A549 (cell line): ENCODE measurements at regions not wholly inside any gene's neighbourhood (a gene's known extent, or its start where the extent isn't known, plus 50 kb on each side); places are given as distances from the start of the nearest gene placed in this dataset.

Experiments
- ATAC-seq, 2 experiments: fragments of 200-7000 bp in 1 of 2; fragments of >200 bp in 1 of 2; cut with Nextera tagmentation in 1 of 2; cut with Tn5 transposase in 1 of 2; 3 replicates each; pipeline versions ENCODE4 v1.8.0 to v1.9.1; 2018 to 2020; ENCODE audit warnings: mild to moderate bottlenecking in 1 of 2, moderate library complexity in 1 of 2
- CTCF ChIA-PET: fragments of 300-600 bp; sonication (Branson Sonifier 250); formaldehyde crosslinking; extraction: SDS; loops from one replicate; lab custom pipeline; 2021; ENCODE audit warnings: antibody characterized with exemption, inconsistent platforms; lab: Yijun Ruan, JAX
- POLR2A ChIA-PET: fragments of 350-600 bp; formaldehyde crosslinking; extraction: SDS; loops from one replicate; lab custom pipeline; 2021; ENCODE audit warnings: antibody characterized with exemption, inconsistent platforms; lab: Yijun Ruan, JAX
- DNase-seq, 2 experiments: peaks; one replicate each; pipeline versions ENCODE4 v3.0.0 to v3.0.0-alpha.2; 2011 to 2016; ENCODE audit warnings: low read depth in 1 of 2, low spot score in 1 of 2
- FAIRE-seq: peaks from 2 replicates; lab custom pipeline; 2011; peaks lifted over from hg19 to GRCh38; lab: Jason Lieb, UNC
- H3K27ac ChIP-seq, 2 experiments: fragments of >200 bp; sonication (Bioruptor Twin); formaldehyde crosslinking; 3 replicates each; pipeline ENCODE4 v1.5.1; 2016 to 2017
- H3K4me1 ChIP-seq: fragments of >200 bp; sonication (Bioruptor Twin); formaldehyde crosslinking; 3 replicates; pipeline ENCODE4 v1.6.1; 2016
- H3K4me2 ChIP-seq: fragments of >200 bp; sonication (Bioruptor Twin); formaldehyde crosslinking; 3 replicates; pipeline ENCODE4 v1.6.1; 2016
- H3K4me3 ChIP-seq: fragments of >200 bp; sonication (Bioruptor Twin); formaldehyde crosslinking; 3 replicates; pipeline ENCODE4 v1.5.1; 2016
- H3K9me3 ChIP-seq: fragments of >200 bp; sonication (Bioruptor Twin); formaldehyde crosslinking; 3 replicates; pipeline ENCODE4 v1.6.1; 2016
- ATOH8 ChIP-seq: fragments of 250-450 bp; sonication (Bioruptor Pico); IDR thresholded peaks from 2 replicates; pipeline ENCODE4 v1.5.0; 2020; ENCODE audit warnings: low read depth, mild to moderate bottlenecking, moderate library complexity
- BHLHE40 ChIP-seq: IDR thresholded peaks from 2 replicates; pipeline ENCODE4 v1.6.1; 2012; ENCODE audit warnings: low read depth, low read length, inconsistent platforms
- CTCF ChIP-seq: fragments of >200 bp; sonication (Bioruptor Twin); formaldehyde crosslinking; IDR thresholded peaks from 3 replicates; pipeline ENCODE4 v1.5.1; 2016
- E2F6 ChIP-seq: IDR thresholded peaks from 2 replicates; pipeline ENCODE4 v1.6.1; 2012; ENCODE audit warnings: low read depth, borderline replicate concordance
- ELK1 ChIP-seq: fragments of 150-350 bp; IDR thresholded peaks from 2 replicates; pipeline ENCODE4 v1.6.1; 2014; ENCODE audit warnings: low read depth, mild to moderate bottlenecking, low read length
- EP300 ChIP-seq, 2 experiments: fragments of >200 bp; sonication (Bioruptor Twin); formaldehyde crosslinking; IDR thresholded peaks; 2 replicates in 1 of 2; 3 replicates in 1 of 2; pipeline ENCODE4 v1.6.1; 2016 to 2017
- ESRRA ChIP-seq: fragments of 150-350 bp; IDR thresholded peaks from 2 replicates; pipeline ENCODE4 v1.6.1; 2014; ENCODE audit warnings: mild to moderate bottlenecking, low read length, borderline replicate concordance
- HDAC2 ChIP-seq: fragments of 200-600 bp; sonication (generic); IDR thresholded peaks from 2 replicates; pipeline ENCODE4 v1.6.1; 2016
- HES2 ChIP-seq: fragments of >200 bp; sonication (Bioruptor Twin); formaldehyde crosslinking; IDR thresholded peaks from 2 replicates; pipeline ENCODE4 v1.6.1; 2016
- HEYL ChIP-seq: fragments of 250-450 bp; sonication (Bioruptor Pico); IDR thresholded peaks from 2 replicates; pipeline ENCODE4 v1.8.0; 2021; ENCODE audit warnings: mild to moderate bottlenecking, moderate library complexity
- HOXB13 ChIP-seq: fragments of 250-450 bp; sonication (Bioruptor Pico); IDR thresholded peaks from 2 replicates; pipeline ENCODE4 v1.5.0; 2020; ENCODE audit warnings: low read depth, mild to moderate bottlenecking, moderate library complexity
- HOXB5 ChIP-seq: fragments of 250-450 bp; sonication (Bioruptor Pico); IDR thresholded peaks from 2 replicates; pipeline ENCODE4 v1.5.0; 2020; ENCODE audit warnings: mild to moderate bottlenecking, moderate library complexity
- KDM1A ChIP-seq: fragments of 200-600 bp; sonication (generic); IDR thresholded peaks from 2 replicates; pipeline ENCODE4 v1.6.1; 2016; ENCODE audit warnings: low read depth, mild to moderate bottlenecking
- MAX ChIP-seq: IDR thresholded peaks from 2 replicates; pipeline ENCODE4 v1.6.1; 2012
- NFE2L2 ChIP-seq: fragments of 150-350 bp; conservative IDR thresholded peaks from 2 replicates; pipeline ENCODE4 v1.6.1; 2014; ENCODE audit warnings: low read length
- NR3C1 ChIP-seq: fragments of >200 bp; sonication (Bioruptor Twin); formaldehyde crosslinking; IDR thresholded peaks from 3 replicates; pipeline ENCODE4 v1.6.1; 2017
- PBX3 ChIP-seq: IDR thresholded peaks from 2 replicates; pipeline ENCODE4 v1.6.1; 2012
- POLR2AphosphoS2 ChIP-seq: conservative IDR thresholded peaks from 2 replicates; pipeline ENCODE4 v1.6.1; 2012; ENCODE audit warnings: low read length, improper control_type of control experiment, inconsistent platforms
- RAD21 ChIP-seq, 2 experiments: fragments of >200 bp in 1 of 2; sonication (Bioruptor Twin) in 1 of 2; formaldehyde crosslinking in 1 of 2; IDR thresholded peaks in 1 of 2; conservative IDR thresholded peaks in 1 of 2; 2 replicates in 1 of 2; 3 replicates in 1 of 2; pipeline ENCODE4 v1.6.1; 2012 to 2018; ENCODE audit warnings: inconsistent platforms in 1 of 2
- RARB ChIP-seq: fragments of 250-450 bp; sonication (Bioruptor Pico); IDR thresholded peaks from 2 replicates; pipeline ENCODE4 v1.8.0; 2021; ENCODE audit warnings: mild to moderate bottlenecking, moderate library complexity
- RCOR1 ChIP-seq: fragments of 150-350 bp; IDR thresholded peaks from 2 replicates; pipeline ENCODE4 v1.6.1; 2014; ENCODE audit warnings: antibody characterized with exemption, low read length, low read depth
- SREBF2 ChIP-seq: fragments of 450-650 bp; IDR thresholded peaks from 2 replicates; pipeline ENCODE4 v1.6.1; 2014; ENCODE audit warnings: mild to moderate bottlenecking, moderate library complexity
- TFCP2L1 ChIP-seq: fragments of 250-450 bp; sonication (Bioruptor Pico); IDR thresholded peaks from 2 replicates; pipeline ENCODE4 v1.5.0; 2021; ENCODE audit warnings: mild to moderate bottlenecking
- TP53 ChIP-seq: fragments of 250-450 bp; sonication (Bioruptor Pico); IDR thresholded peaks from 2 replicates; pipeline ENCODE4 v1.5.0; 2021; ENCODE audit warnings: mild to moderate bottlenecking, moderate library complexity
- USF2 ChIP-seq: fragments of 450-650 bp; IDR thresholded peaks from 2 replicates; pipeline ENCODE4 v1.6.1; 2014; ENCODE audit warnings: antibody characterized with exemption
- ZSCAN20 ChIP-seq: fragments of 250-450 bp; sonication (Bioruptor Pico); IDR thresholded peaks from 2 replicates; pipeline ENCODE4 v1.8.0; 2022; ENCODE audit warnings: mild to moderate bottlenecking, moderate library complexity
- WGBS: methylation state at CpG from one replicate; pipeline ENCODE4 v1.1.6; 2017; ENCODE audit errors: missing lambda C conversion rate; 5-methylcytosine and 5-hydroxymethylcytosine counted together

- CTCF ChIA-PET, result no interaction called here
- 57% methylated on average over 13 of the region's 13 CpGs for WGBS
These were observed 159.4 kb upstream of the COBL start for GRCh38 chr7:51476026-51476425.

GRCh38 chr7:51472873-51473272, 156.3 kb upstream of the COBL start:
- Histone ChIP-seq H3K4me1 (no peaks in the 10 kb centered on the region), H3K9me3 (no peaks in the 10 kb centered on the region), H3K4me2 (no peak overlapping the region), H3K27ac (no peak overlapping the region), H3K4me3 (no peak overlapping the region)
- TF ChIP-seq USF2, result no peak
- no peak for TF ChIP-seq ATOH8
- TF ChIP-seq NFE2L2, result no peak
- TF ChIP-seq HOXB13, result no peak
- TF ChIP-seq CTCF, result no peak
- no peak for TF ChIP-seq SREBF2
- TF ChIP-seq NR3C1, result no peak
- no peak for TF ChIP-seq PBX3
- TF ChIP-seq RAD21 (conservative IDR thresholded peaks at IDR 0.05 in 1 of 2, IDR thresholded peaks at IDR 0.05 in 1 of 2), result no peak
- TF ChIP-seq TFCP2L1, result no peak
- no peak for TF ChIP-seq ELK1
- TF ChIP-seq EP300 (IDR thresholded peaks at IDR 0.05), result no peak
- no peak for TF ChIP-seq KDM1A
- no peak for TF ChIP-seq HOXB5 (CRISPR knock-in tag)
- TF ChIP-seq HEYL (CRISPR knock-in tag), result no peak
- no peak for TF ChIP-seq ESRRA
- TF ChIP-seq MAX, result no peak
- TF ChIP-seq ZSCAN20 (CRISPR knock-in tag), result no peak
- 3% methylated on average over 5 of the region's 6 CpGs for WGBS
- ChIA-PET CTCF (no interaction called here), POLR2A (no interaction called here)
- DNase-seq (no peak), ATAC-seq (no peak), FAIRE-seq (no peak)

More at GRCh38 chr7:51476026-51476425, 159.4 kb upstream of the COBL start:
- FAIRE-seq (no peak), DNase-seq (no peak), ATAC-seq (no peak)
- no peak overlapping the region for H3K27ac ChIP-seq
- no peak for TF ChIP-seq TP53 (CRISPR knock-in tag)
- no peak for TF ChIP-seq HES2
- no peak for TF ChIP-seq POLR2AphosphoS2
- no peak for TF ChIP-seq ATOH8
- no peak for TF ChIP-seq ELK1
- no peak for TF ChIP-seq RARB (CRISPR knock-in tag)
- TF ChIP-seq HDAC2, result no peak
- no peak for TF ChIP-seq RCOR1
- TF ChIP-seq BHLHE40, result no peak
- no peak for TF ChIP-seq E2F6
- POLR2A ChIA-PET, result no interaction called here
- no peaks in the 10 kb centered on the region for H3K9me3 ChIP-seq
- H3K4me2 ChIP-seq, result no peak overlapping the region
- no peak overlapping the region for H3K4me3 ChIP-seq
- no peaks in the 10 kb centered on the region for H3K4me1 ChIP-seq
